NT2/D1 (cell line): ENCODE measurements at regions not wholly inside any gene's neighbourhood (a gene's known extent, or its start where the extent isn't known, plus 50 kb on each side); places are given as distances from the start of the nearest gene placed in this dataset.

Experiments used
- YY1 ChIP-seq: IDR thresholded peaks from 2 replicates; pipeline ENCODE4 v1.6.1; 2011; ENCODE audit not compliant: insufficient read length, insufficient read depth
- ZNF274 ChIP-seq: IDR thresholded peaks from 2 replicates; pipeline ENCODE4 v1.6.1; 2011; ENCODE audit warnings: mild to moderate bottlenecking, low read depth, low read length

GRCh38 chr2:220837226-220837625 lies 734.9 kb downstream of the EPHA4 start:
- TF ChIP-seq YY1 (no peak), ZNF274 (no peak)
